ENCODE measurements at regions not wholly inside any gene's neighbourhood (a gene's known extent, or its start where the extent isn't known, plus 50 kb on each side); places are given as distances from the start of the nearest gene placed in this dataset.

DNA sequence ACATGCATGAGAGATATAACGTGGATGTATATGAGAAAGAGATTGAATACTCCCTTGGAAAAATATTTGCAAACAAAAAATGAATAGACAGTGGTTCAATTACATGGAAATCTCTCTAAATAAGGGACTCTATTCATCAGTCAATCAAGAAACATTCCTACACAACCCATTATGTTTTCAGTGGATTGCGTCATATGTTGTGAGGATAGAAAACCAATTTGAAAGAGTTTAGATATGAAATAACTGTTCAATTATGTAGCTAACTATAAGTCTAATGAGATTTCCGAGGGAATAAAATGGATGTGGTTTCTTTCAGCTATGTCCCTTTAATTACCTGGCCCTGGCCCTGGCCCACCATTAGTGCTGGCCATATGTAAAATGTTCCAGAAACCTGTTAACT is 86.7 kb upstream of the TMCO5A start:
- no peak for DNase-seq (ENCODE audit: low read depth, low spot score)
- in situ Hi-C loops (cut with HindIII; ENCODE audit: low sequenced_read_pairs), result no loop called here
- TF ChIP-seq CTCF (IDR thresholded peaks at IDR 0.05; ENCODE audit: low read depth, low read length), result no peak
- no peak overlapping the region for H3K4me3 ChIP-seq (ENCODE audit: low read depth, low read length)

- TF ChIP-seq CTCF (IDR thresholded peaks at IDR 0.05; ENCODE audit: low read depth, low read length), result no peak
- in situ Hi-C loops (cut with HindIII; ENCODE audit: low sequenced_read_pairs), result no loop called here
- no peak overlapping the region for H3K4me3 ChIP-seq (ENCODE audit: low read depth, low read length)
- DNase-seq (ENCODE audit: low read depth, low spot score), result no peak
These were observed 78.3 kb upstream of the TMCO5A start for GRCh38 chr15:37856109-37856508.

GRCh38 chr15:37860896-37861295 is 73.5 kb upstream of the TMCO5A start:
- in situ Hi-C loops (cut with HindIII; ENCODE audit: low sequenced_read_pairs), result no loop called here
- no peak overlapping the region for H3K4me3 ChIP-seq (ENCODE audit: low read depth, low read length)
- DNase-seq (ENCODE audit: low read depth, low spot score), result no peak
- no peak for TF ChIP-seq CTCF (IDR thresholded peaks at IDR 0.05; ENCODE audit: low read depth, low read length)

DNA sequence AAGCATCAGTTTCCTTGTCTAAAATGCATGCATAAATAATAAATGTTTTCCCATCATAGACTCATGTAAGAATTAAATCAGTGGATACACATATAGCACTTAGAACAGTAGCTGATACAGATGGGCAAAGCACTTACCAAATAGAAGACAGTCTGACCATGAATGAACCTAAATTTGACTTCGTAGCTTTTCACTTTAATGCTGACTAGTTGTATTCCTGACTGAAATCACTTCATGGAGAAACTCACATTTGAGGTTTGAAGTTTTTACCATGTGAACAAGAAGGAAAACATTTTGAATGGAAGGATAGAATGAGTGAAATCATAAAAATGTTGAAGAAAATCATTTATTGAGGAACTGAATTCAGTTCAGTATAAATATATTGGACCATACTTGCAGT is 68.8 kb upstream of the TMCO5A start:
- no peak for TF ChIP-seq CTCF (IDR thresholded peaks at IDR 0.05; ENCODE audit: low read depth, low read length)
- in situ Hi-C loops (cut with HindIII; ENCODE audit: low sequenced_read_pairs), result no loop called here
- no peak for DNase-seq (ENCODE audit: low read depth, low spot score)
- H3K4me3 ChIP-seq (ENCODE audit: low read depth, low read length), result no peak overlapping the region

DNA sequence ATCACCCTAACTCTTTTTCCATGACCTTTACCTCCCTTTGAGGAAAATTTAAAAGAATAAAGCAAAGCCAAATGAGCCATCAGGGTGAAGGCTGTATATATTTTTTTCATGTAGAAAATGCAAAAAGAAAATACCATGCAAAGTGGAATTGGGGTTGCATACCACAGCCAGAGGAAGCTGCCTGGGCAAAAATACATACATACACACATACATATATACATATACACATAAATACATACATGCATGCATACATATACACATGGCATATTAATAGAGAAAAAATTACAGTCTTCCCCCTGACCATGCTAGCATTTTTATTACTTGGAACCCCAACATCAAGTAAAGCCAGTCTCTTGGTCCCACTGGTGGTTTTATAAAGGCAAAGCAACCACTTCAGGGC is 63.7 kb upstream of the TMCO5A start:
- no peak for TF ChIP-seq CTCF (IDR thresholded peaks at IDR 0.05; ENCODE audit: low read depth, low read length)

DNA sequence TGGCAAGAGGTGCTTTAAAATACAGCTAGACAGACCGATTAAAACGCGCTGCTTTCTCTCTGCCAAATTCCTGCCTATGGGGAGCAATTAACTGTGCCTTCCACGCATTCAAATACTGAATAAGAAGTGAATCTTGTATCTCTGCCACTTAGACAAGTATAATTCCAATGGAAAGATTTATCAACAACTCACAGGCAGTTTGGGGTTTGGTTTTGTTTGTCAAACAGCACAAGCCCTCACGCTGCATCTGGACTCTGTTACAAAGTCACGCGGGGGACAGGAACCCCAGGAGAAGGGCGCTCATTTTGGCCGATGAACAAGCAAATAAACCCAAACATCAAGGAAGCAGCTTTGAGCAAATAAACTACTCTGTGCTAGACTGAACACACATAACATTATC is 61.8 kb upstream of the TMCO5A start:
- TF ChIP-seq CTCF (IDR thresholded peaks at IDR 0.05; ENCODE audit: low read depth, low read length), result no peak
- in situ Hi-C loops (cut with HindIII; ENCODE audit: low sequenced_read_pairs), result no loop called here
- no peak overlapping the region for H3K4me3 ChIP-seq (ENCODE audit: low read depth, low read length)
- DNase-seq (ENCODE audit: low read depth, low spot score), result no peak

More for the DNA sequence above, 63.7 kb upstream of the TMCO5A start:
- H3K4me3 ChIP-seq (ENCODE audit: low read depth, low read length), result no peak overlapping the region
- in situ Hi-C loops (cut with HindIII; ENCODE audit: low sequenced_read_pairs), result no loop called here
- no peak for DNase-seq (ENCODE audit: low read depth, low spot score)

- DNase-seq (ENCODE audit: low read depth, low spot score), result no peak
- in situ Hi-C loops (cut with HindIII; ENCODE audit: low sequenced_read_pairs), result no loop called here
- no peak for TF ChIP-seq CTCF (IDR thresholded peaks at IDR 0.05; ENCODE audit: low read depth, low read length)
- no peak overlapping the region for H3K4me3 ChIP-seq (ENCODE audit: low read depth, low read length)
These were observed 61.1 kb upstream of the TMCO5A start for GRCh38 chr15:37873336-37873735.

Data from astrocyte of the spinal cord (primary cell).